ENCODE measurements at regions not wholly inside any gene's neighbourhood (a gene's known extent, or its start where the extent isn't known, plus 50 kb on each side); places are given as distances from the start of the nearest gene placed in this dataset.

DNA sequence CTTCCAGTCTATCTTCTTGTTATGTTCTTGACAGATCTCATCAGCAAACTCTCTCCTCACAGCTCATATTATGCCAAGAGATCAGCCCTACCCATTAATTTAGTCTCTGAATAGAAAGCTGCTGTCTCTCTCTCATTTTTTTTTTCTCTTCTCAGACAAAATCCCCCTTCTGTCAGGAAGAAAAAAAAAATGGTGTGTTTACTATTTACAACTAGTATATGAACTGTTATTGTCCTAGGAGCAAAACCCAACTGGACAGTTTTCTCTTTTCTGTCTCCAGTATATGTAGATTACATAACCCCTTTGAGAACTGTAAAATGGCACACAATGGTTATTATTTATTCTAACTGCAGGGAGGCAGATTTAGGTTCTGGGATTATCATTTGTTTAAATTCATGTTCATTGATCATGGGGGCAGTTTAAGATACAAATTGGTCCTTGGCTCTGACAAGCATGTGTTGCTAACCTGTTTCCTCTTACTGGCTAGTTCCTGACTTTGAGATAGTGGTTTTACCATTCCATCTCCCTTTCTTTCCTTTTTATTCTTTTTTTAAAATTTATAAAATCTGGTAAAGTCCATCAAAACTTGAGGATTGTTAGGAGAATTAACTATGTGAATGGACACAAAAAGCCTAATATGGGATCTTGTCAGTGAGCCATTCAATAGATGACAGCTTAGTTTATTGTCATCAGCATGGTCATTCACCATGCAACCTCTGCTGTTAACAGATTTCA lies 210.0 kb upstream of the PAPPA start:
- peaks cover 6 to 26% of the 10 kb centered on the region in 2 experiments; a peak in 3 of 4 replicates for H3K4me1 ChIP-seq (ENCODE audit: control insufficient read depth in 1 of 2, insufficient read depth in 2 of 2, low read depth in 1 of 2, low read length in 1 of 2)
- ChIA-PET CTCF (interaction anchor here (1.0 to 1.3 kb wide), 2 partner anchors 10 to 13 kb away, joined by 3 read pairs; no protein-coding TSS in a partner anchor), POLR2A (no interaction called here)
- H3K4me2 ChIP-seq, result no peak overlapping the region
- peaks cover 41% of the 10 kb centered on the region for H3F3A ChIP-seq (replicated peaks; ENCODE audit: insufficient read depth)
- H3K9me3 ChIP-seq, result no peaks in the 10 kb centered on the region
- TF ChIP-seq YY1 (IDR thresholded peaks at IDR 0.05; ENCODE audit: low read depth) (no peak), RXRA (IDR thresholded peaks at IDR 0.05; ENCODE audit: borderline replicate concordance, low read depth) (no peak), SMC3 (IDR thresholded peaks at IDR 0.05; ENCODE audit: low read depth, low read length) (no peak), FOSL2 (IDR thresholded peaks at IDR 0.05; ENCODE audit: borderline replicate concordance, low read depth) (no peak), RFX5 (IDR thresholded peaks at IDR 0.05; ENCODE audit: low read length) (no peak), MXI1 (IDR thresholded peaks at IDR 0.05; ENCODE audit: low read depth, low read length) (no peak), TCF12 (IDR thresholded peaks at IDR 0.05) (no peak), FOXM1 (IDR thresholded peaks at IDR 0.05; ENCODE audit: low read depth) (no peak), FOXJ3 (CRISPR knock-in tag; IDR thresholded peaks at IDR 0.05) (no peak), JUND (IDR thresholded peaks at IDR 0.05) (no peak), CHD2 (IDR thresholded peaks at IDR 0.05; ENCODE audit: low read length, partially characterized antibody) (no peak), GABPA (IDR thresholded peaks at IDR 0.05; ENCODE audit: low read depth) (no peak), RCOR1 (IDR thresholded peaks at IDR 0.05; ENCODE audit: low read length) (no peak), RAD21 (IDR thresholded peaks at IDR 0.05; ENCODE audit: low read length) (no peak), MEF2A (IDR thresholded peaks at IDR 0.05; ENCODE audit: borderline replicate concordance, low read depth) (no peak)
- TF ChIP-seq, protein P1, sequence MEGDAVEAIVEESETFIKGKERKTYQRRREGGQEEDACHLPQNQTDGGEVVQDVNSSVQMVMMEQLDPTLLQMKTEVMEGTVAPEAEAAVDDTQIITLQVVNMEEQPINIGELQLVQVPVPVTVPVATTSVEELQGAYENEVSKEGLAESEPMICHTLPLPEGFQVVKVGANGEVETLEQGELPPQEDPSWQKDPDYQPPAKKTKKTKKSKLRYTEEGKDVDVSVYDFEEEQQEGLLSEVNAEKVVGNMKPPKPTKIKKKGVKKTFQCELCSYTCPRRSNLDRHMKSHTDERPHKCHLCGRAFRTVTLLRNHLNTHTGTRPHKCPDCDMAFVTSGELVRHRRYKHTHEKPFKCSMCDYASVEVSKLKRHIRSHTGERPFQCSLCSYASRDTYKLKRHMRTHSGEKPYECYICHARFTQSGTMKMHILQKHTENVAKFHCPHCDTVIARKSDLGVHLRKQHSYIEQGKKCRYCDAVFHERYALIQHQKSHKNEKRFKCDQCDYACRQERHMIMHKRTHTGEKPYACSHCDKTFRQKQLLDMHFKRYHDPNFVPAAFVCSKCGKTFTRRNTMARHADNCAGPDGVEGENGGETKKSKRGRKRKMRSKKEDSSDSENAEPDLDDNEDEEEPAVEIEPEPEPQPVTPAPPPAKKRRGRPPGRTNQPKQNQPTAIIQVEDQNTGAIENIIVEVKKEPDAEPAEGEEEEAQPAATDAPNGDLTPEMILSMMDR (IDR thresholded peaks at IDR 0.05), result no peak
- TF ChIP-seq, protein P2, sequence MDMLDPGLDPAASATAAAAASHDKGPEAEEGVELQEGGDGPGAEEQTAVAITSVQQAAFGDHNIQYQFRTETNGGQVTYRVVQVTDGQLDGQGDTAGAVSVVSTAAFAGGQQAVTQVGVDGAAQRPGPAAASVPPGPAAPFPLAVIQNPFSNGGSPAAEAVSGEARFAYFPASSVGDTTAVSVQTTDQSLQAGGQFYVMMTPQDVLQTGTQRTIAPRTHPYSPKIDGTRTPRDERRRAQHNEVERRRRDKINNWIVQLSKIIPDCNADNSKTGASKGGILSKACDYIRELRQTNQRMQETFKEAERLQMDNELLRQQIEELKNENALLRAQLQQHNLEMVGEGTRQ (IDR thresholded peaks at IDR 0.05; ENCODE audit: borderline replicate concordance, low read depth, low read length), result no peak
- TF ChIP-seq, protein P3, sequence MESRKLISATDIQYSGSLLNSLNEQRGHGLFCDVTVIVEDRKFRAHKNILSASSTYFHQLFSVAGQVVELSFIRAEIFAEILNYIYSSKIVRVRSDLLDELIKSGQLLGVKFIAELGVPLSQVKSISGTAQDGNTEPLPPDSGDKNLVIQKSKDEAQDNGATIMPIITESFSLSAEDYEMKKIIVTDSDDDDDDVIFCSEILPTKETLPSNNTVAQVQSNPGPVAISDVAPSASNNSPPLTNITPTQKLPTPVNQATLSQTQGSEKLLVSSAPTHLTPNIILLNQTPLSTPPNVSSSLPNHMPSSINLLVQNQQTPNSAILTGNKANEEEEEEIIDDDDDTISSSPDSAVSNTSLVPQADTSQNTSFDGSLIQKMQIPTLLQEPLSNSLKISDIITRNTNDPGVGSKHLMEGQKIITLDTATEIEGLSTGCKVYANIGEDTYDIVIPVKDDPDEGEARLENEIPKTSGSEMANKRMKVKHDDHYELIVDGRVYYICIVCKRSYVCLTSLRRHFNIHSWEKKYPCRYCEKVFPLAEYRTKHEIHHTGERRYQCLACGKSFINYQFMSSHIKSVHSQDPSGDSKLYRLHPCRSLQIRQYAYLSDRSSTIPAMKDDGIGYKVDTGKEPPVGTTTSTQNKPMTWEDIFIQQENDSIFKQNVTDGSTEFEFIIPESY (IDR thresholded peaks at IDR 0.05; ENCODE audit: borderline replicate concordance, low read depth), result no peak
- TF ChIP-seq, protein P4, sequence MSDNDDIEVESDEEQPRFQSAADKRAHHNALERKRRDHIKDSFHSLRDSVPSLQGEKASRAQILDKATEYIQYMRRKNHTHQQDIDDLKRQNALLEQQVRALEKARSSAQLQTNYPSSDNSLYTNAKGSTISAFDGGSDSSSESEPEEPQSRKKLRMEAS (IDR thresholded peaks at IDR 0.05; ENCODE audit: low read depth), result no peak
- H3K27ac ChIP-seq (ENCODE audit: low read depth in 2 of 2, low read length in 1 of 2), result peak overlapping the region; percentile 95 to 98
- H3K9me2 ChIP-seq, result no peaks in the 10 kb centered on the region
- H2AFZ ChIP-seq (ENCODE audit: low read depth), result peak overlapping the region; percentile 56
- H3K9ac ChIP-seq, result peak overlapping the region; percentile 66; the same call in 1 of the 2 replicates
- no peaks in the 10 kb centered on the region for H3K27me3 ChIP-seq (ENCODE audit: insufficient read depth)
- no peaks in the 10 kb centered on the region for H3K36me3 ChIP-seq (replicated peaks in 1 of 2; ENCODE audit: control insufficient read depth in 1 of 2, insufficient read depth in 2 of 2, low read length in 1 of 2)
- H3K79me2 ChIP-seq (ENCODE audit: insufficient read depth), result no peaks in the 10 kb centered on the region
- no peak for DNase-seq
- H3K4me3 ChIP-seq (ENCODE audit: low read depth in 2 of 2, low read length in 1 of 2), result no peak overlapping the region
- no peaks in the 10 kb centered on the region for H4K20me1 ChIP-seq (ENCODE audit: insufficient read depth)

All from SK-N-SH (cell line).